K562 (cell line): ENCODE measurements at regions not wholly inside any gene's neighbourhood (a gene's known extent, or its start where the extent isn't known, plus 50 kb on each side); places are given as distances from the start of the nearest gene placed in this dataset.

Experiments
- CEBPB ChIP-seq: fragments of 450-650 bp; IDR thresholded peaks from 2 replicates; pipeline ENCODE4 v1.6.1; 2016; ENCODE audit warnings: missing genetic modification characterization, missing compliant biosample characterization
- CTCF ChIP-seq, 3 experiments: IDR thresholded peaks in 2 of 3; conservative IDR thresholded peaks in 1 of 3; 2 replicates each; pipeline ENCODE4 v1.5.1; 2011 to 2012; ENCODE audit warnings: low read length in 3 of 3, mild to moderate bottlenecking in 3 of 3, control low read depth in 2 of 3, improper control_type of control experiment in 1 of 3, inconsistent platforms in 1 of 3, low read depth in 1 of 3, mixed read lengths in 1 of 3, moderate library complexity in 1 of 3; ENCODE audit not compliant: insufficient read depth in 2 of 3
- DPF2 ChIP-seq: fragments of 450-650 bp; IDR thresholded peaks from 2 replicates; pipeline ENCODE4 v1.6.1; 2016
- POLR2A ChIP-seq: fragments of 450-650 bp; conservative IDR thresholded peaks from 2 replicates; pipeline ENCODE4 v1.6.1; 2016
- POLR2AphosphoS2 ChIP-seq: IDR thresholded peaks from 2 replicates; pipeline ENCODE4 v1.6.1; 2012; ENCODE audit warnings: low read length, improper control_type of control experiment
- PTBP1 ChIP-seq: fragments of 200-400 bp; formaldehyde crosslinking; IDR thresholded peaks from 2 replicates; pipeline ENCODE4 v1.6.1; 2017; ENCODE audit warnings: low read depth, low read length
- ZBTB17 ChIP-seq: fragments of 450-650 bp; formaldehyde crosslinking; IDR thresholded peaks from 2 replicates; pipeline ENCODE4 v1.4.0; 2020; ENCODE audit warnings: mild to moderate bottlenecking
- ZNF780A ChIP-seq: fragments of 250-450 bp; sonication (Bioruptor Pico); IDR thresholded peaks from 2 replicates; pipeline ENCODE4 v1.5.0; 2021; ENCODE audit warnings: mild to moderate bottlenecking
- TF ChIP-seq, protein P1 (sequence below), 2 experiments: fragments of 450-650 bp; formaldehyde crosslinking in 1 of 2; IDR thresholded peaks; 2 replicates each; pipeline versions ENCODE4 v1.4.0 to v1.6.1; 2014 to 2020; ENCODE audit warnings: mild to moderate bottlenecking in 2 of 2, borderline replicate concordance in 1 of 2, low read depth in 1 of 2
- TF ChIP-seq, protein P2 (sequence below): sonication (generic); formaldehyde crosslinking; IDR thresholded peaks from 2 replicates; pipeline ENCODE4 v1.5.0; 2020; ENCODE audit warnings: missing genetic modification reagents
- TF ChIP-seq, protein P3 (sequence below): fragments of 450-650 bp; IDR thresholded peaks from 2 replicates; pipeline ENCODE4 v1.6.1; 2017; ENCODE audit warnings: antibody characterized with exemption

- TF ChIP-seq PTBP1: no peak
- TF ChIP-seq, protein P1, sequence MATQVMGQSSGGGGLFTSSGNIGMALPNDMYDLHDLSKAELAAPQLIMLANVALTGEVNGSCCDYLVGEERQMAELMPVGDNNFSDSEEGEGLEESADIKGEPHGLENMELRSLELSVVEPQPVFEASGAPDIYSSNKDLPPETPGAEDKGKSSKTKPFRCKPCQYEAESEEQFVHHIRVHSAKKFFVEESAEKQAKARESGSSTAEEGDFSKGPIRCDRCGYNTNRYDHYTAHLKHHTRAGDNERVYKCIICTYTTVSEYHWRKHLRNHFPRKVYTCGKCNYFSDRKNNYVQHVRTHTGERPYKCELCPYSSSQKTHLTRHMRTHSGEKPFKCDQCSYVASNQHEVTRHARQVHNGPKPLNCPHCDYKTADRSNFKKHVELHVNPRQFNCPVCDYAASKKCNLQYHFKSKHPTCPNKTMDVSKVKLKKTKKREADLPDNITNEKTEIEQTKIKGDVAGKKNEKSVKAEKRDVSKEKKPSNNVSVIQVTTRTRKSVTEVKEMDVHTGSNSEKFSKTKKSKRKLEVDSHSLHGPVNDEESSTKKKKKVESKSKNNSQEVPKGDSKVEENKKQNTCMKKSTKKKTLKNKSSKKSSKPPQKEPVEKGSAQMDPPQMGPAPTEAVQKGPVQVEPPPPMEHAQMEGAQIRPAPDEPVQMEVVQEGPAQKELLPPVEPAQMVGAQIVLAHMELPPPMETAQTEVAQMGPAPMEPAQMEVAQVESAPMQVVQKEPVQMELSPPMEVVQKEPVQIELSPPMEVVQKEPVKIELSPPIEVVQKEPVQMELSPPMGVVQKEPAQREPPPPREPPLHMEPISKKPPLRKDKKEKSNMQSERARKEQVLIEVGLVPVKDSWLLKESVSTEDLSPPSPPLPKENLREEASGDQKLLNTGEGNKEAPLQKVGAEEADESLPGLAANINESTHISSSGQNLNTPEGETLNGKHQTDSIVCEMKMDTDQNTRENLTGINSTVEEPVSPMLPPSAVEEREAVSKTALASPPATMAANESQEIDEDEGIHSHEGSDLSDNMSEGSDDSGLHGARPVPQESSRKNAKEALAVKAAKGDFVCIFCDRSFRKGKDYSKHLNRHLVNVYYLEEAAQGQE (IDR thresholded peaks at IDR 0.05; ENCODE audit: borderline replicate concordance): no peak
- TF ChIP-seq, protein P1 (CRISPR knock-in tag; IDR thresholded peaks at IDR 0.05; ENCODE audit: low read depth): no peak
- TF ChIP-seq, protein P2, sequence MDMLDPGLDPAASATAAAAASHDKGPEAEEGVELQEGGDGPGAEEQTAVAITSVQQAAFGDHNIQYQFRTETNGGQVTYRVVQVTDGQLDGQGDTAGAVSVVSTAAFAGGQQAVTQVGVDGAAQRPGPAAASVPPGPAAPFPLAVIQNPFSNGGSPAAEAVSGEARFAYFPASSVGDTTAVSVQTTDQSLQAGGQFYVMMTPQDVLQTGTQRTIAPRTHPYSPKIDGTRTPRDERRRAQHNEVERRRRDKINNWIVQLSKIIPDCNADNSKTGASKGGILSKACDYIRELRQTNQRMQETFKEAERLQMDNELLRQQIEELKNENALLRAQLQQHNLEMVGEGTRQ (CRISPR knock-in tag): no peak
- no peak for TF ChIP-seq ZBTB17 (CRISPR knock-in tag)
- no peak for TF ChIP-seq CTCF (IDR thresholded peaks at IDR 0.05 in 2 of 3, conservative IDR thresholded peaks at IDR 0.05 in 1 of 3; ENCODE audit: insufficient read depth in 2 of 3, low read depth in 1 of 3, low read length in 3 of 3)
- TF ChIP-seq, protein P3, sequence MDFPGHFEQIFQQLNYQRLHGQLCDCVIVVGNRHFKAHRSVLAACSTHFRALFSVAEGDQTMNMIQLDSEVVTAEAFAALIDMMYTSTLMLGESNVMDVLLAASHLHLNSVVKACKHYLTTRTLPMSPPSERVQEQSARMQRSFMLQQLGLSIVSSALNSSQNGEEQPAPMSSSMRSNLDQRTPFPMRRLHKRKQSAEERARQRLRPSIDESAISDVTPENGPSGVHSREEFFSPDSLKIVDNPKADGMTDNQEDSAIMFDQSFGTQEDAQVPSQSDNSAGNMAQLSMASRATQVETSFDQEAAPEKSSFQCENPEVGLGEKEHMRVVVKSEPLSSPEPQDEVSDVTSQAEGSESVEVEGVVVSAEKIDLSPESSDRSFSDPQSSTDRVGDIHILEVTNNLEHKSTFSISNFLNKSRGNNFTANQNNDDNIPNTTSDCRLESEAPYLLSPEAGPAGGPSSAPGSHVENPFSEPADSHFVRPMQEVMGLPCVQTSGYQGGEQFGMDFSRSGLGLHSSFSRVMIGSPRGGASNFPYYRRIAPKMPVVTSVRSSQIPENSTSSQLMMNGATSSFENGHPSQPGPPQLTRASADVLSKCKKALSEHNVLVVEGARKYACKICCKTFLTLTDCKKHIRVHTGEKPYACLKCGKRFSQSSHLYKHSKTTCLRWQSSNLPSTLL: no peak
- TF ChIP-seq POLR2A: no peak
- no peak for TF ChIP-seq CEBPB (tag)
- no peak for TF ChIP-seq DPF2
- TF ChIP-seq POLR2AphosphoS2: no peak
- TF ChIP-seq ZNF780A (CRISPR knock-in tag): no peak
Observed at GRCh38 chr11:10909141-10909883, 51.5 kb upstream of the ZBED5 start.
